Stimulated activated CD4-positive, alpha-beta T cell treated with anti-CD3 and anti-CD28 coated beads, Interleukin-1b, Interleukin-23, amount 100 ng/mL, for 4 hours (primary cell): ENCODE measurements at regions not wholly inside any gene's neighbourhood (a gene's known extent, or its start where the extent isn't known, plus 50 kb on each side); places are given as distances from the start of the nearest gene placed in this dataset.
"Not testable (repeated sequence)": the region's sequence is repeated elsewhere in the genome, so short reads cannot be mapped to it uniquely, and the experiment has no call there.

Experiments used
- DNase-seq, 2 donors: peaks; one replicate each; pipeline ENCODE4 v3.0.0-alpha.2; 2020; ENCODE audit warnings: low read depth in 2 of 2

DNA sequence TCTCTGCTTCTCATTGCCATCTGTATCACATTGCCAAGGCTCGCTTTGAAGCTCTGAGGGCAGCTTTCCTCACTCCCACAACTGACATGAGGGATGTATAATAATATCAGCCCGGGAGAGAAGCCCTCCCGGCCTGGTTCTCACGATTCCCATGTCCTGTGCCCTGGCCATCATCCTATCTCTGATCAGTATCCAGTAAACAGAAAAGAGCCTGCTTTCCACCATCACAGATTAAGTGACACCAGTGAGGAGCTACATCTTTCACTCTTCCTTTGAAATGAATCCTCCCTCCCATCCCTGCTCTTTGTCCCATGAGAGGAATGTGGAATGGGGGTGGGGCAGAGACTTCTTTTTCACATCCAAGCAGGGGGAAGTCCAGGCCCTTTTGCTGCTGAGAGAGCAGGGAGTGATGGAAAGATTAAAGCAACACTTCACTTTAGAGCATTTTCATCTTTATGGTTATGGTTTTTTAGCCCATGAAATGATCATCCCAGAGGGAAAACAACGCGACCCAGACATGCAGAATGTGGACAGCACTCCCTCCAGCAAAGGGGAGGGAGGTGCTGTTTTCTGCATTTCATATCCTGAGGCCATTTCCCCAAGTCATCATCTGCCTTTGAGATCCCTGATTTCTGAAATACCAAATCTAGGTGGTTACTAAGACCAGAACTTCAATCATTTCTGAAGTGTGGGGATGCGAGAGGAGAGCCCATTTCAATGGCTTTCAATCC, 84.6 kb upstream of the LYZL1 start:
- no peak for DNase-seq

DNA sequence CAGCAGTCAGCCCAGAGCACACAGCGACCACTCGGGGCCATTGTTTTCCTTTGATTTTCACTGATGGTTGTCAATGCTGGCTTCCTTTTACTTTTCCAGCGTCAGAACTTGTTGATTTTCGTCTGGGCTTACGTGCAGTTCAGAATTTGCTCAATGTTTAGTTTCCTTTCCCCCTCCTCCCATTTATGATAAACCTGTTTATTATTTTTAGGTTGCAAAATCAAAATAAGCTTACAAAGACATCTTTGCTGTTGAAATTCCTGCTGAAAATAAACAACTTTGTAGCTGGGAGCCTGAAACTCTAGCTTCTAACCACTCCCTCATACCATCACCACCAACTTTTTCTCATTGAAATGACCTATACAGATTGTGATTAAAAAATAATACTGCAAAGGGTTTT, 83.1 kb upstream of the LYZL1 start:
- no peak for DNase-seq

DNA sequence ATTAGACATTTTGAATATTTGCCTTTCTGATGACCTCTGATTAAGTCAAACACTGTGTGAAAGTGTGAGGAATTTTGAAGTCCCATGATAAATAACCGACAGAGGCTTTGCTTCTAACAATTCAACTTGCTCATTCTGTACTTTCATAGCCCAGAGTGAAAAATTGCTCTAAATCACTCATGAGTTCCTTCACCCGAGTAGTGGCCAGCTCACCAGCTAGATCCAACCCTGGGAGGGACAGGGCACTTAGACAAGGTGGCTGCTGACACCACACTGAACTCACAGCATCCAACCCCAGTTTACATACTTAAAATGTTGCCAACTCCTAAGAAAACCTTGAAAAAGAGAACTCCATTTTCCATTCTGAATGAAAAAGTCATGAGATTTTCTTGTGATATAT, 80.0 kb upstream of the LYZL1 start:
- no peak for DNase-seq

DNA sequence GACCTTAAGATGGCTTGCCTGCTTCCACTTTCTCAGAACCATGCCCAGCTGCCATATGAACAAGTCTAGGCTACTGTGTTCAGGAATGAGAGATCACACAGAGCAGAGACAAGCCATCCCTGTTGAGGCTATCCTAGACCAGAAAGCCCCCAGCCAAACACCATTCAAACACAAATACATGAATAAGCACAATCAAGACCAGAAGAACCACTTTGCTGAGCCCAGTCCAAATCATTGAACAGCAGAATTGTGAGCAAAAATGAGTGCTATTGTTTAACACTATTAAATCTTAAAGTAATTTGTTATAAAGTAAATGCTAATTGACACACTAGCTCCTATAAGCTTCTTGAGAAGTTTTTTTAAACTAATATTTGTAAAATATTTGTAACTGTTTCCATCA, 79.0 kb upstream of the LYZL1 start:
- no peak for DNase-seq

DNA sequence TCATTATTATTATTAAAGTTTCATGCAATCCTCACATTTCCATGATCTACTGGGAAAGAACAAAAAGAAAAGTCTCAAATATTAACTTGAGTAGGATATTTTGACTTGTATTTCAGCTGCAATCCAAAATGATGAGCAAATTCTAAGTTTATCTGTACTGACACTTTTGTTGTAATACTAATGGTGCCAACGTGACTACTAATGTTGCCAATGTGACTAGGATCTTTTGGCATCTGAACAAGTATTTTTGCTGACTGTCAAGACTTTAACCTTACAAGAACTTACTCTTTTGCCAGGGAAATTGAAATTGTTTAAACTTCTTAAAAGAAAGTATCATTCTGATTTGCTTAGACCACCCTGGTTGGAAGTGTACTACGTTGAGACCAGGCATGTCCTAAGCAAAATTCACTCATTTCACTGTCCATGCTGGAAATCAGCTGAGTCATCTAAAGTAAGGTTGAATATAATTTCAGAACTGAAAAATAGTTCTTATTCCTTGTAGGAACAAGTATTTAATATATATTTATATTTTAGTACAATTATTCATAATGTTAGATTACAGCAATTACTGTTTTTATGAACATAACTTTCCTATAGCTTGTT, 78.5 kb upstream of the LYZL1 start:
- DNase-seq: no peak

DNA sequence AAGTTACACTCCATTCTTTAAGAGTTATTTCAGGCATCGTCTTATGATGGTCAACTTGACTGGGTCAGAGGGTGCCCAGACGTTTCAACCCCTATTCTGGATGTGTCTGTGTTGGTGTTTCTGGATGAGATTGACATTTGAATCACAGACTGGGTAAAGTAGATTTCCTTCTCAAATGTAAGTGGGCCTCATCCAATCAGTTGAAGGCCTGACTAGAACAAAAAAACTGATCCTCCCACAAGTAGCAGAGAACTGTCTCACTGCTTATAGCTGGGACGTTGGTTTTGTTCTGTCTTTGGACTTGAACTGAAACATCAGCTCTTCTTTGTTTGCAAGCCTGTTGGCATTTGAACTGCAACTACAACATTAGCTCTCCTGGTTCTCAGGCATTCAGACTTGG, 76.3 kb upstream of the LYZL1 start:
- no peak for DNase-seq

DNA sequence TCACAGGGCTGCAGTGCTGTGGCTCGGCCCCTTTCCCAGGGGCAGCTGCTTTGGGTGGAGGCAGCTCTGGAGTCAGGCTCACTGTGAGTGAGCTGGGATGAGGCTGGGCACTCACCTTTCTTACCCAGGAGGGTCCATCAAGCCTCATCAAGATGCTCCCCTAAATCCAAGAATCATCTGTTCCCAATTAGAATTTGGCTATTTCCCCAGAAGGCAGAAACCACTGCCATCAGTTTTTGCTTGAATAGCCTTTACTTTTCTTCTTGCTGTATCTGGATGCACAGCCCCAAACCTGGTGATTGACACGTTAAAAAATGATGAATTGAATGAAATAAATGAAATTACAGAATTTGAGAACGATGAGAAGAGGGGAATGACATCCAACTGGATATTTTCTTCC, 74.3 kb upstream of the LYZL1 start:
- no peak for DNase-seq

DNA sequence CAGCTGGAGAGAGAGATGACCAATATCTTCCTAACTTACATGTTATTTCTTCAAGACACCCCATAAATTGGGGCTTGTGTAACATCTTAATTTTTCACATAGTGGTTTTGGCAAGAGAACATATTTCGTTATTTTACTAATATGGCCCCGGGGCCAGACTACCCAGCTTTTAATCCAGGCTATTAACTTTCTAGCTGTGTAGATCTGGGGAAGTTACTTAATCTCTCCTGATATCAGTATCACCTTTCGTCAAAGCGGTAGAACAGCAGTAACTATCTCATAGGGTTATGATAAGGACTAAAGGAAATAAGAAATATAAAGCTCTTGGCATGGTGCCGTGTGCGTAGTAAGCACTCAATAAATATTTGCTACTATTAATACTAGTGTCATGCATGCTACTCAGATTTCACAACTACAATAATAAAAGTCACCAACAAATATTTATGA, 71.6 kb upstream of the LYZL1 start:
- no peak for DNase-seq

DNA sequence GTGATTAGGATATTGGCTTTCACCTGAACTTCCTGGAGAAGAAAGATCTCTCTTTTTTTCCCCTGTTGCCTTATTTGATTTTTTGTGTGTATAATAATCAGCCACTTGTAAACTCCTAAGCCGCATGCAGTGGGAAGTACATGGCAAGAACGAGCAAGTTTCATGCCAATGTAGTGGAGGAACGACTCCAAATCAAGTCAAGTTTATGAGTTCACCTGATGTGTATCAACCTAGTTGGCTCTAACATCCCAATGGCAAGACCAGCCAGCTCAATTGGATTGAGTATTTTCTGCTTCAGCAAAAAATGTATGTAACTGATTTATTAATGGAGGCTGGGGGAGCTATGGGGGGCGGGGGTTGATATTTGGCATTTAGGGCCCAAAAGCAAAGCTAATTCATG, 65.5 kb upstream of the LYZL1 start:
- DNase-seq: no peak

DNA sequence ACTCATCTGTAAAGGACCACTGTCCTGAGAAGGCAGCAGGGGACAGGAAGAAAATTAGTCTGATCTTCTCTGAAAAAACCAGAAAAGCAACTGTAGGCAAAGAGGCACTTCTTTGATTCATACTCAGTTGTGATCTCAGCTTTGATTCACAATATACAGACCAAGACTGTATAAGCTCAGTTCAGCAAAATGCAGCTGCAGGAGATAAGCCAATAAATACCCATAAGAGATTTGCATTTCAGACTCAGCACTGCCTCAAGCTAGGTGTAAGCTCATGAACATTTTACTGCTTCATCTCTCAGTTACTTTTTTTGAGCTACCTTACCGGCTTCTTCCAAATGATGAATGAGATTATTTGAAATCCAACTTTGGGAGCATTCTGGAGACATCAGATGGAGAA, 64.2 kb upstream of the LYZL1 start:
- DNase-seq: no peak

DNA sequence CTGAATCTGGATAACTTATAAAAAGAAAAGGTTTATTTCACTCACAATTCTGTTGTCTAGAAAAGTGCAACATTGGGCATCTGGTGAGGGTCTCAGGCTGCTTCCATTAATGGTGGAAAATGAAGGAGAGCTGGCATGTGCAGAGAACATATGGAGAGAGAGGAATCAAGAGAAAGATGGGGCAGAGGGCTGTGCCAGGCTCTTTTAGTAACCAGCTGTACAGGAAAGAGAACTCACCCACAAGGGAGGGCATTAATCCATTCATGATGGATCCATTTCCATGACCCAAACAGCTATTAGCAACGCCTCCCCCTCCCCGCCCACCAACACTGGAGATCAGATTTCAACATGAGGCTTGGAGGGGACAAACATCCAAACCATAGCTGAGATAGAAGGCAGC, 61.7 kb upstream of the LYZL1 start:
- DNase-seq: no peak

DNA sequence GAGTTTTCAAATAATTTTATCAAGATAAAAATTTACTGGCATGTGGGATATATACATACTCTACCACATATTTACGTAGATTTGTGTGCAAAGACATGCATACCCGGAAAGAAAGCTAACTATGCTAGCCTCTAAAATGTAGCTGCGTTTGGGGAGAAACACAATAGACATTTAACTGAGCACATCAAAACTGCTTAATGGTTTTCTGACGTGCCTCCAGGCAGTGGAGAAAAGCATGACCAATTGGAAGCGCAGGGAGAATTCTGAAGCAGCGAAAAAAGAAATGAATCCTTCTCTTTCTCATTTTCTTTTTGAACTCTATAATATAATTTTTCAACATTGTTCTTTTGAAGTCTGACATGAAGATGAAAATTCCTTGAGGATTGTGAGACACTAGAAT, 60.3 kb upstream of the LYZL1 start:
- no peak for DNase-seq

DNA sequence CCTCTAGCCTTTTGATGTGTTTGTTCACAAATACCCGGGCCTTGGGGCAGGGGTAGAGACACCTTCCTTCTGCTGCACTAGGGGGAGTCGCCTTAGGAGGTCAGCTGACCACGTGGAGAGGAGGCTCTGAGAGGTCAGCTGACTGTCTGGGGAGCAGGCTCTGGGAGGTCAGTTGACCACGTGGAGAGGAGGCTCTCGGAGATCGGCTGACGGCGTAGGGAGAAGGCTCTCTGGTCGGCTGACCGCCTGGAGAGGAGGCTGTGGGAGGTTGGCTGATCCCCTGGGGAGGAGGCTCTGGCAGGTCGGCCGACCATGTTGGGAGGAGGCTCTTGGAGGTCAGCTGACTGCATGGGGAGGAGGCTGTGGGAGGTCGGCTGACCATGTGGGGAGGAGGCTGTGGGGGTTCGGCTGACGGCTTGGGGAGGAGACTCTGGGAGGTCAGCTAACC, 59.6 kb upstream of the LYZL1 start:
- no peak for DNase-seq

DNA sequence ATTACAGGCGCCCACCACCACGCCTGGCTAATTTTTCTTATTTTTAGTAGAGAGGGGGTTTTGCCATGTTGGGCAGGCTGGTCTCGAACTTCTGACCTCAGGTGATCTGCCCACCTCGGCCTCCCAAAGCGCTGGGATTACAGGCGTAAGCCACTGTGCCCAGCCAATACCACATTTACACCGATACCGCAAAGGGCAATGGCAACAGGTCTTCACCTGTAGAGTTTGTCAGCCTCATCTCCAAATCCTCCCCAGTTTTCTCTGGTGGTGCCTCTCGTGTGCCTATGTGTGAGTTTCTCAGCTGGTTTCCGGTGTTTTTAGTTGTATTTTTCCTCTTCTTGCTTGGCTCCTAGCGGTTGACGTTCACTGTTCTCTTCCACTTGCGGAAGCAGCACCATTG, 52.0 kb upstream of the LYZL1 start:
- DNase-seq: not testable (repeated sequence)

DNA sequence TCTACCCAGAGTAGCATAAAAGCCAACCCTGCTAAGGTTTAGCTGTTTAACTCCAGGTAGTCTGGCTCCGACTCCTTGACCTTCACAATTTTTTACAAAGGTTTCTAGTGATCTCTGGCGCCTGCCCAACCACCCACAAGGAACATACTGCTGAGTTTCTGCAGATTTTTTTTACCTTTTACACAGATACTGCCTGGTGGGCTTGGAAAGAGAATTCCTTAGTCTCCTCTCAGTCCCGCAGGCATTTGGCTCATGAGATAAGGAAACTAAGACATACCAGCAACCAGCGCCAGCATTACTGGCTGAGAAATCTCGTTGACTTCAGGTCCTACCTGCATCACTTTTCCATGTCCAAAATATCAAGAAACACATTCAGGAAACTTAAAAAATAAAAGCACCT, 51.1 kb upstream of the LYZL1 start:
- no peak for DNase-seq

DNA sequence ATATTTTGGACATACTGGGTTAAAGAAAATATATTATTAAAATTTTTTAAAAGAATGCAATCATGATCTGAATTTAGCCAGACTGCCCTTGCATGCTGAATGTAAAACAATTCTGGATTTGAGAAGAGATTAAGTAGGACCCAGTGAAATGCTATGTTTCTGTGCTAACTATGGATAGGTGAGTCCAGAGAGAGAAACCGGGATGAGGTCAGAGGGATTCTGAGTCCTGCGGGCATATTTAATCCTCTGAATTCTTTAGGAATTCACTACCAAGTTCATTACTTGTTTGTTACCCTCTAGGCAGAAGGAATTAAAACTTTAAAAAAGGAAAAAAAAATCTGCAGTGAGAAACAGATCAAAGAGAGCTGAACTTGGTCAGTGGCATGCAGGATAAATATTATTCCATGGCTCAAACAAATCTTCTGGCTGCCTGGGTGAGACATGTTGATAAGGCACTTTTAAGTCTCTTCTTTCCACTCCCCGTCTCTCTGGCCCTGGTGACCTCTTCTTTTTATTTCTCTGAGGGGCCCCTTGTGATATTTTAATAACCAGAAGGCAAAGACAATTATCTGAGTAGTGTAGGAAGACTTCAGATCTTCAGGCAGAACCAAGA, 50.2 kb upstream of the LYZL1 start:
- no peak for DNase-seq
